GM19438 (cell line): ENCODE measurements at regions not wholly inside any gene's neighbourhood (a gene's known extent, or its start where the extent isn't known, plus 50 kb on each side); places are given as distances from the start of the nearest gene placed in this dataset.
"Not testable (repeated sequence)": the region's sequence is repeated elsewhere in the genome, so short reads cannot be mapped to it uniquely, and the experiment has no call there.

Source experiments
- ATAC-seq: cut with Tn5 transposase; IDR thresholded peaks from one replicate; pipeline ENCODE4 v1.9.1; 2021; ENCODE audit warnings: low read depth; ENCODE audit not compliant: unreplicated experiment

DNA sequence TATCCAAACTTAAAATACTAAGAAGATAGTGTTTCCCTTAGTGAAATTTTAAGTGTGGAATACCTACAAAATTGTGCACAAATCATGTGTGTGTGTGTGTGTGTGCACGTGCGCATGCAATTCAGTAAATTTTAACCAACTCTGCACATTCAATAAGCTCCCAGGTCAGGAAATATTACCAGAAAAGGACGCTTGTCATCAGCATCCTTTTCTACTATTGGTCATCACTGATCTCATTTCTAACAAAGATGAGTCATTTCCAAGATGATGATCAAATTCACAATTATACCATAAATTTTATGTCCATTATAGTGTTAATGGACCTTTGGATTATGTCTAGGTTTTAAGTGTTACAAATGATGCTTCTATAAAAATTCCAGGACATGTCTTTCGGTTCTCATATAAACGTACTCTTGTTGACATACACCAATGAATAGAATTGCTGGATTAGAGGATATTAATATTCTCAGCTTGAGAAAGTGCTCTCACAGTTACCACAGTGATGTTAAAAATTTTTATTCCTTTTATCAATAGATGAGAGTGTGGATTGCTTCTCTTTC lies 560.9 kb upstream of the AGA start:
- no peak for ATAC-seq

DNA sequence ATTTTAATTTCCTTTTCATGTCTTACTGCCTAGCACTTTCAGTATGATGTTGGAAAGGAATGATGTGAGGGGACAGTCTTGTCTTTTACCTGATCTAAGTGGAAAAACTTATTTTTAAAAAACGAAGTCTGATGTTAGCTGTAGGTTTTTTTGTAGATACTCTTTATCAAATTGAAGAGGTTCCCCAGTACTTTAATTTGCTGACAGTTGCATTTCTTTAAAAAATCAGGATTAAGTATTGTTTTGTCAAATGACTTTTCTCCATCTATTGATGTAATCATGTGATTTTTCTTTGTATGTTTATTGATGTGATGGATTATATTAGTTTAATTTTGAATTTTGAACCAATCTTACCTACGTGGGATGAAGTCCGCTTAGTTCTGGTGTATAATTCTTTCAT lies 568.4 kb upstream of the AGA start:
- ATAC-seq, result no peak

- not testable (repeated sequence) for ATAC-seq
Measured at GRCh38 chr4:178015046-178015445, 572.8 kb upstream of the AGA start.

GRCh38 chr4:178026999-178027398 lies 584.8 kb upstream of the AGA start:
- no peak for ATAC-seq

DNA sequence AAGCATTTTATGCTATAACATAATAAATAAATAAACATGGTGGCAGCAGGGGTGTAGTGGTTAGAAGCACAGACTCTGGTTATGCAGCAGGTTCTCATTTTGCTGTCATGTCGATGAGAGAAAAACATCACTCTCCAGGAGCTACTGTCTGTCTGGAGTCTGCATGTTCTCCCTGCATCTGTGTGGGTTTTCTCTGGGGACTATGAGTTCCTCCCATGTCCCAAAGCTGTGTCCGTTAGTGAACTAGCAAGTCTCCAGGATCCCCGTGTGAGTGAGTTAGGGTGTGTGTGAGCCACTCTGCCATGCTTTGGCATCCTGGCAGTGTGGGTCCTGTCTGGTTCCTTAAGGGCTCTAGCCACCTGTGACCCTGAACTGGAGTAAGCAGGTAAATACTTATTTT lies 585.6 kb upstream of the AGA start:
- ATAC-seq, result no peak

DNA sequence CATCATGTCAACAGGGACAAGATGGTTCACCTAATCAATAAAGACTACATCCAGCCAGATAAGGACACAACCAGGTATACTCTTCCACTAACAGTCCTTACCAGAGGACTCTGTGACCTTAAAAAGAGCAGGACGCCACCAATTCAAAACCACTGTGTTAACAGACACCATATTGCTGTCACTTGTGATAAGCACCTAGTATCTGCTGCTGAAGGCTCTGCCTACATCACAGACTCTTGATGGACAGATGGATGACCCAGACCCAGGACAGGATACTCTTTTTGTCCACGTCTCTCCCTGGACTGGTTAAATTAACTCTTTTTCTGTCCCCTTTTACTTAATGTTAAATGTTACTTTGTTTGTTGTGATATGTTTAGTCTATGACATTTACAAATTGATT lies 586.2 kb upstream of the AGA start:
- no peak for ATAC-seq

GRCh38 chr4:178037459-178038214 lies 595.4 kb upstream of the AGA start:
- no peak for ATAC-seq

GRCh38 chr4:178056996-178057395 lies 614.8 kb upstream of the AGA start:
- no peak for ATAC-seq

- ATAC-seq, result no peak
Measured at GRCh38 chr4:178063568-178063967, 621.3 kb upstream of the AGA start.

GRCh38 chr4:178066338-178066941 lies 624.2 kb upstream of the AGA start:
- ATAC-seq, result no peak

DNA sequence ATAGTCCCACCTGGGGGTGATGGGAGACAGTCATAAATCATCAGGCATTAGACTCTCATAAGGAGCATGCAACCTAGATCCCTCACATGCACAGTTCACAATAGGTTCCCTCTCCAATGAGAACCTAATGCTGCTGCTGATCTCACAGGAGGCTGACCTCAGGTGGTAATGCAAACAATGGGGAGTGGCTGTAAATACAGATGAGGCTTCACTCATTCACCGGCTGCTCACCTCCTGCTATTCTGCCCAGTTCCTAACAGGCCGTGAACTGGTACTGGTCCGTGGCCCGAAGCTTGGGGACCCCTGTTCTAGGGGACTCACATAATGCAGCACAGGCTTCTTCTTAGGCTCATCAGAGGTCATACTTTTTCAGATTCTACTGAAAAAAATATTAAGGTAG lies 625.9 kb upstream of the AGA start:
- no peak for ATAC-seq

DNA sequence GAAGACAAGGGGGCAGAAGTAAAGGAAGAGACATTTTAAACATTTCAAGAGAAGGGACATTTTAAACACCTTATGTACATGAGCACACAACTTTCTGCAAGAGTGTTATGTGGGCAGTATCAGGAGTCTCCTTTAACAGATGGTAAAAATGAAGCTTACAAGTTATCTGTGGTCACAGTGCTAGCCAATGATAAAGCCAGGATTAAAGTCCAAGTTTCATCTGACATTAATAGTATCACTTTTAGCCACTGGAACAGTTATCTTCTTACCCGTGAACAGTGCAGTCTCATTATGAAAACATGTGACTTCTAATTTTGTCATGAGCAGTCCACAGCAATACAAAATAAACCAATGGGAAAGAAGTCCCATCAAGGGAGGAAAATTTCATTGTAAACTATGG lies 627.9 kb upstream of the AGA start:
- ATAC-seq, result no peak

DNA sequence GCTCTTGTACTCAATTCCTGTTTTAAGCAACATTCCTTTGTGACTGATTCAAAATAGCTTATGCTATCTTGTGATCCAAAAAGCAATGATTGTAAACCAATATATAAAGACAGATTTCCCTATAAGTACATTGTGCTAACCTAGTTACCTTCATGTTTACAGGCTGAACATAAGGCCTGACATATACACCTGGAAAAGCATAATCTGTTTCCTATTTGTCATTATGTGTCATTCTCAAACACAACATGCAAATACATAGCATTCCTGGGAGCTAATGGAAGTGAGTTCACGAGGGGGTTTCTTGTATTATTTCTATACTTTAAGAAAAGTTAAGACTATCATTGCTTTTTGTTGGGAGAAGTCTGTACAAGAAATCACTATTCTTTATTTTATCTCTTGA lies 638.1 kb upstream of the AGA start:
- ATAC-seq, result no peak

DNA sequence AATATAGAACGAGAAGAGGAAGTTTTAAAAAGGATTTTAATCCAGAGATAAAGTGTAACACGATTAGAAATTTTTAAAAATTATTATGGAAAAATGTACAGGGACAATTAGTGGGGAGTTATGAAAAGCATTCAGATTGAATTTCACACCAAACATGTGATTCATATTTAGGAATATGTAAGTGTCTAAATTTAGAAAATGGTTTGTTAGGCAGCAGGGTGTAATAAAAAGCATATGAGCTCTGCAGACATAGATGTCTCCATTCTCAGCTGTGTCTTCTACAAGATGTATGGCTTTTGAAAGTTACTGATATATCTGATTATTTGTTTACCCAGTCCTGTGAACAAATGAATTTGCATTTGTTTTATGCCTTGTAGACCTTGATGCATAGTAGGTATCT lies 638.9 kb upstream of the AGA start:
- no peak for ATAC-seq

DNA sequence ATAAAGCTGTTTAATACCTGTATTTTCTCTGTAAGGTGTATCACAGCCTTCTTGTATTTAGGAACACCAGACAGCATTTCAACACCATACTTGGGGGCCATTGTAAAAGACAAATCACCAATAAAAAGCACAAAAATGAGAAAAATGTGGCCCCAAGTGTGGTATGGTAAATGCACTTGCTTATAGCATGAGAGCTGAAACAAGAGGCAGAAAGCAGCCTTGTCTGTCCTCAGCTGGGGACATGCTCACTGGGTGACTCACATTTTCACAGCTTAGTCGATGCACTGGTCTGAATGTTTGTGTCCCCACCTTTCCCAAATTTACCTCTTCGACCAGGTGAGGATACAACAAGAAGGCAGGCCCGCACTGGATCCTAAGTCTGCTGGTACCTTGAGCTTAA lies 639.7 kb upstream of the AGA start:
- ATAC-seq, result no peak

- ATAC-seq, result no peak
Measured at GRCh38 chr4:178082906-178083305, 640.7 kb upstream of the AGA start.

DNA sequence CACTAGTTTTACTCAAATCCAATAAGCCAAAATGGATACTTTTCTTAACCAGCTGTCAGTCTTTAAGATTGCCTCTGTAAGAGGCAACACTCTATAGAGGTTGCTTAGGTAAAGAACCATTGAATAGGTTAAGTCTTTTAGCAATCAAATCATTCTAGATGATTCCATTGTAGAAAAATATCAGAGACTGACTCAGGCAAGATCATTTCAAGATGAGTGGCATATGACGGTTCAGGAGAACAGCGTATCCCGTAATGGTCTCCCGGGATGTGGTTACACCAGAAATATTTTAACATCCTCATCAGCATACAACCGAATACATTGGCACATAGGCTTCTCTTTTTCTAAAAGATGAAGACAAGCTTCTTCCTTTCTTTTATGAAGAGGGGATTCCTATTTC lies 641.7 kb upstream of the AGA start:
- no peak for ATAC-seq

DNA sequence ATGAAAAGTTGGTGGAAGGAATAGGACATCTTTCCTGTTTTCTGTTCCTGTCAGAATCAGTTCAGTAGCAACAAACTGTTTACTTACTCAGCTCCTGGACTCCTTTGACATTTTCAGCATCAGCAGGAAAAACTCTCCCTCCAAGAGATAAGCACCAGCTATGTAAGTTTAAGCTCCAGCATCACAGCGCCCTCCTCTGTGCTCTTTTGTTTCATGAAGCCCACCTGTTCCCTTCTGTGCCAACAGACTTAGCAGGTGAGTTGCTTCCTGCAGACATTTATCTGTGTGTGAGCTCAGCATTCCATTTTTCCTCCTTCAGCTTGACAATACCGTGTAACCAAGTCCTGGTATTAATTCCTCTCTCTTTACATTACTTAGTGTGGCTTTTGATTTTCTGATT lies 644.1 kb upstream of the AGA start:
- ATAC-seq, result no peak

DNA sequence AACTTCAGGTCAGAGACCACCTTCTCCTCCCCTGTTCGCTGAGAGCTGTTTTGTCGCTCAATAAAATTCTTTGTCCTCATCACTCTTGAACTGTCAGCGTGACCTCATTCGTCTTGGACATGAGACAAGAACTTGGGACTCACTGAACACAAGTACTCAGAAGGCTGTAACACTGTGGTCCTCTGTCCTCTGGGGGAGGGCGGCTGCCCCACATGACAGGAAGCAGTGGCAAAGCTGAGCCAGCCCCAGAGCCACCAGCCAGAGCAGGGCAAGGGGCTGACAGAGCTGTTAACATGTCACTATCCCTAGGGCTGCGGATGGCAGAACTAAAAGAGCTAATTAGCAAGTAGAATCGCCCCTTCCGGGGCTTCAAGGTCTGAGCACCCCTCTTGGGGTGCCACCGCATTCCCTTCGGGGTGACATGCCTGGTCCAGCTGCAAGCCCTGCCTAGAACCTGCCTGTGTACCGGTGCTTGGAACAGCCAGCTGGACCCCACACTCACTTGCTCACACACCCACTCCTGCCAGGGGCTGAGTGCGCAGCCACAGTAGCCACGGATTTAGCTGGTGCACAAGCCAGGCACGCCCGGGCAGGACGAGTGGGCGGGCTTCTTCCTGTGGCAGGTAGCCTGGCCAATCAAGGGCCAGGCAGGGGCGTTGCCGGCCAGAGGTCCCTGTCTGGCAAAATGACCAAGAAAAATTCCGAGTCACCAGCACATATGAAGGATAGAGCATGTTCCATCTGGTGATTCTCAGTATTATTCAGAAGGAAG lies 648.6 kb upstream of the AGA start:
- ATAC-seq, result no peak

DNA sequence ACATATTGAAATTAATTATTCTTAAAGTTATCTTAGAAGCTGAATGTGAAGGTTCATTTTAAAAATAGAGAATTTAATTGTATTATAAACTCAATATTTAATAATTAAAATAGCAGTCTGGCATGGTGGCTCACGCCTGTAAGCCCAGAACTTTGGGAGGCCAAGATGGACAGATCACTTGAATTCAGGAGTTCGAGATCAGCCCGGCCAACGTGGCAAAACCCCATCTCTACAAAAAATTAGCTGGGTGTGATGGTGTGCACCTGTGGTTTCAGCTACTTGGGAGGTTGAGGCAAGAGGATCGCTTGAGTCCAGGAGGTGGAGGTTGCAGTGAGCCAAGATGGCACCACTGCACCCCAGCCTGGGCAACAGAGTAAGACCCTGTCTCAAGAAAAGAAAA lies 659.9 kb upstream of the AGA start:
- ATAC-seq, result no peak

DNA sequence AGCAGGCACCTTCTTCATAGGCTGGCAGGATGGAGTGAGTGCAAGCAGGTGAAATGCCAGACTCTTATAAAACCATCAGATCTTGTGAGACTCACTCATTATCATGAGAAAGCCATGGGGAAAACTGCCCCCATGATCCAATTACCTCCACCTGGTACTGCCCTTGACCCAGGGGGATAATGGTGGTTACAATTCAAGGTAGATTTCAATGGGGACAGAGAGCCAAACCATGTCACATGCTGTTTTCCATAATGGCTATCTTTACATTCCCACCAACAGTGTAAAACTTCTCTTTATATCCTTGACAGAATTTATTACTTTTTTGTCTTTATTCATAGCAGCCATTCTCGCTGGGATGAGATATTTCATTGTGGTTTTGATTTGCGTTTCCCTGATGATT lies 663.0 kb upstream of the AGA start:
- ATAC-seq, result no peak
